ENCODE measurements at regions not wholly inside any gene's neighbourhood (a gene's known extent, or its start where the extent isn't known, plus 50 kb on each side); places are given as distances from the start of the nearest gene placed in this dataset.

DNA sequence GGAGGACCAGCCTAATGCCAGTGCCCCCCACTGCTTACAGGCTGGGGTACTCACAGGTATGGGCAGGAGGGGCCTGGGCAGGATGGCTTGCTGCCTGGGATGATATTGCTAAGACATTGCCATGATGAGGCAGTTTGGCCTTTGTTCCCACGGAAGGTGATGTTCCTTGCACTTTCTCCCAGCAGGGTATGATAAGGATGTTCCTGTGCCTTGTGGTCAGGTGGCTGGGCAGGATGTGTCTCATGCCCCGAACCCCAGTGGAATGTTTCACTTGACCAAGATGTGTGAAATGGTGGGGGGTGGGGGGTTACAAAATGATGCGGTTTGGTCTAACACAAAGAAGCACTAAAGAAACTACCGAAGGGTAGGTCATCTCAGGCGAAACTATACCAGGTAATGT is 337.8 kb upstream of the ZFHX3 start:
- DNase-seq: no peak

DNA sequence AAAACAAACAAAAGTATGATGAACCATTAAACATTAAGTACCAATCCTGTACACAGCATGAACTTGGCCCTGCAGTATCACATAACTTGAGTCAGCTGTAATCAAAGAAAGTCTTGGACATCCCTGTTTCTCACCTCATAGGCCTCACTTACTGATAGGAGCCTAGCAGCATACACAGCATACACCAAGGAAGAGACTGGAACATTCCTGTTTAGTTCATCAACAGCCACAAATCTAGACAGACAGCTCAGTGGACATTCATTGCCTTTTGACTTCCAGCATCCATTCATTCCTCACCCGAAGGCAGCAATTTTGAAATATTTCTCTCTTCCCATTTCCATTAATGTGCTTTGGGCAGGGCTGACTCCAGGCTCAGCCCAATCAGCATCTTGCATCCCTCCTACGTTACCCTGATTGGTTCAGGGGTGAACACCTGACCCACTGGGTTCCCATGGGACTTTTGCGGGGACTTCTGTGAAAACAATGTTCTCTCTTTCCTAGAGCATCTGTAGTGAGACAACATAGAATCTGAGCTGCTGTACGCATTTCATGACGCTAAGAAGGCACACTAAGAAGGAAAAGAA is 336.7 kb upstream of the ZFHX3 start:
- DNase-seq: no peak

DNA sequence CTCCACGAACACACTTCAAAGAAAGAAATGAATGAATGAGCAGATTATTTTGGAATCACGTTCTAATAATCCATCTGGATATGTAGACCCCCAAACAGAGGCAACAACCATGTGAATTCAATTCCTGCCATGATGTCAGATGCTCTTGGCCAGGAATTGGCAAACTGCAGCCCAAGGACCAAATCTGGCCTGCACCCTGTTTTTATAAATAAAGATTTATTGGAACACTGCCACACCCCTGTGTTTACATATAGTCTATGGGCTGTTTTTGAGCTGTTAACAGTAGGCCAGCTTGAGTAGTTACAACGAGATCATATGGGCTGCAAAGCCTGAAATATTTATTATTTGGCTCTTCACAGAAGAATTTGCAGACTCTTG is 336.0 kb upstream of the ZFHX3 start:
- no peak for DNase-seq

DNA sequence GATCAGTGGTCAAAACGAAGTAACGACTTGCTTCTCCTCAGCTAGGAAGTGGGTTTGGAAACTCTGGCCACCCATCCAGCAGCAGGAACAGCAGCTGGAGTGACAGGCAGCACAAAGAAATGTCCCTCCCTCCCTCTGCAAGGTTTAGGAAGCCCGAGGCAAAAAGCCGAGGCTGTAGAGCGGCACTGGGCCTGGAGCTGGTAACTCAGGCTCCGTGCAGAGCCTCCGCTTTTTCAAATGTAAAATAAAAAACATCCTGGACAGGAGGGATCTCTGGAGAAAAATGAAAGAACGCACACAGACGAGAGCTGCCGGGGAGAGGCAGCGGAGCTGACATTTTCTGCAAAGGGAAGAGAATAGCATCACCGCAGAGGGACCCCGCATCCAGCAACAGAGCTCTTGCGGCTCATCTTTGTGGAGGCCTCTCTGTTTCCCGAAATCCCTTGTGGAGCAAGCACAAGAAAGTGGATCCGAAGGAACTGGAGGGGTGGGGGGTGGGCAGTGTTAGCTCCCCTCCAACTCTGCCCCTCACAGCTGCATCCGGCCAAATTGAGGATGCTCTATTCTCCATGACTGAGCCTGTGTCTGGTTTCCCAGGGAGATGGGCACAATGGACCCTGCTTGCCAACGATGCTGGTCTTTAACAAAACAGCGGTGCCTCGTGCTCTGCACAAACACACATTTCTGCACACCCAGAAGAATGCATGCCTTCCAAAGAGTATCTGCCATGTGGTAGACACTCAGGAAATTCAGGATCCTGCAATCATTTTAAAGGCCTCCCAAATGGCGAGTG is 335.5 kb upstream of the ZFHX3 start:
- DNase-seq: no peak

DNA sequence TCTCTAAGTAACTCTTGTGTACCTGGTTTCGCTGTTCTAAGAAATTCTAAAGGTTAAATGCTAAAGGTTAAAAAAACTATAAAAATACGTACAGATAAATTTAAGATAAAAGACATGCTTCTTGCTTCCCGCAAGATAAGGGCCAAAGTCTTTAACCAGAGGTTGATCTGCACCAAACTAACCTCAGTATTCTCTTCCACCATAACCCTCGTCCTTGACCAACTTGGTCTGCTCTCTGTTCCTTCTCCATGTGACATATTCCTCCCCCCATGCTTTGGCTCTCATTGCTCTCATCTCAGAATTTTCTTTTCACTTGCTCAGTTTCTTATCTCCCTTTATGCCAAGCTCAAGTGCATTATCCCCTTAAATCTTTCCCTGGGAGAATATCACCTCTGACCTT is 330.5 kb upstream of the ZFHX3 start:
- DNase-seq: no peak

DNA sequence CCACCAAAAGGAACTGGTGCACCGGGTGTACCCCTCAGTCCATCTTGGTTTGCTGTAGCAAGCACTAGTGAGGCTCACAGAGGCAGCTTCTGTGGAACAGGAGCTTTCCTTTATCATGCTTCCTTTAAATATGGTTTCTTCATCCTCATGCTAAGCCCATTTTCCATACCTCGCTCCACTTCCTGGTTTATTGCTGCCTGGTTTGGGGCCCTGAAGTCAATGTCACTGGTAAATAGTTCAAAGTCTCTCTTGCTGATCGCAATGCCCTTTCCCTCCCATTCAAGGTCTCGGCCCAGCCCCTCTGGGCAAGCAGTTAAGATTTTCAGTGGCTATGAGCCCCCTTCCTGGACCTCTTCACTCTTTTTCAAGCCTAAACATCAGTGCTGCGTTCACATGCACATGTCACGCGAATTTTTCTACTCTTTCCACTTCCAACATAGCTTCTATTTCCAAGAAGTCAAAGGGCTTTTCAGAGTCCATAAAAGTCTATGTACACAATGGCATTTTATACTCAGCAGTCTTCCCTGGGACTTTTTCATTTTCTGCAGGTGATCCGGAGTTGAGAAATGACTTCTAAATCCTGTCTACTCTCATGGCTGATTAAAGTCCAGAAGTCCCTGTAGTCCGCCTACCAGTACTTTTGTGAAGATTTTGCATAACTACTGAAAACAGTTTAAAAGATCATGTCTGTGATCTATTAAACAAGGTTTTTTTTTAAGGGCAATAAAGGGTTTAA is 323.8 kb upstream of the ZFHX3 start:
- DNase-seq: no peak

DNA sequence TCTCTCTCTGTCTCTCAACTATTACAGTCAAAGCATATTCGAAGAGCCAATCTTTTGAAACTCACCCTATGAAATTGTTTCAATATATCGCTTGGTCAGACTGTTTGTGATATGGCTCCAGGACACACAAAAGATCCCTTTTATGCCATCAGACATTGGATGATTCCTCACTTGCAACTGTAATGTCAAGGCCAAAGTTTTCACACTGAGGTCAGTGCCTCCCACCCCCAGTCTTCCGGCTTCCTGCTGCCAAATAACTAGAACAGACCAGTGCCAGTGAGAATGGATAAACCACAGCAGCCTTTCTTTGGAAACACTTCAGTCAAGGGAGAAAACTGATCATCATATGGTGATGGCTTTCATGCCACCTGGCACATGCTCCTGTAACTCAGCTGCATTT is 321.9 kb upstream of the ZFHX3 start:
- no peak for DNase-seq

DNA sequence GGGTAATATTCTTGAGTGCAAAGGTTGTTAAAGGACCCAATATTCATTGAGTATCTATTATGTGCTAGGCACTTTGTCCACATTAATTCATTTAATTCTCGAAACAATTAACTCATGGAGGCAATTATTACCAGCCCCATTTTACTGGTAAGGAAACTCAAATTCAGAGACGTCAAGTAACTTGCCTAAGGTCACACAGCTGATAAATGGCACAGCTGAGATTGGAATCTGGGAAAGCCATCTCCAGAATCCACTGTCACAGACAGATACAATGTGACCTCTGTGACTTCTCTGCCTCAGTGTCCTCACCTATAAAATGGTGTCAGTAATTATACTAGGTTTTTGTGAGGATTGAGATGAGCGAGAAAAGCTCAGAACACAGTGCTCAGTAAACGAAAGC is 320.8 kb upstream of the ZFHX3 start:
- DNase-seq: no peak

DNA sequence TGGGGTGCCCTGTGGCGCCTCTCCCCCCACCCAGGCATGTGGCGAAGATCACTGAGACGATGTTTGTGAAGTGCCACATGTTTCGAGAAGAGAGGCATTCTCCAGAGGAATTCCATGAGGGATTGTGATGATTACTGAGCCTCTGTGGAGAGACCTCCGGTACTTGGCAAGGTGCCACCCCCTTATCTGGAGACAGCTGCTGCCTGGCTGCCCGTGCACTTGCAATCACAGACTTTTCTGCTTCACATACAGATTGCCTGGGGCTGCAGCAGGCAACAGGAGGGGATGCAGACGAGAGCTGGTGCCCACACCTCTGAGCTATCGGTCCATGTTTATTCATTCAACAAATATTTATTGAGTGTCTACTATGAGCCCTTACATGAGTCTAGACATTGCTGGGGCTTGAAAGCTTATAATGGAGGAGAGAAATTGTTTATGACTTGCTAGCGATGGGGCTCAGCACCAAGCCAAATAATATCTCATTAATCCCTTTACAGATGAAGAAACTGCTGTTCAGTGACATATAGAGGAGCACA is 317.2 kb upstream of the ZFHX3 start:
- no peak for DNase-seq

DNA sequence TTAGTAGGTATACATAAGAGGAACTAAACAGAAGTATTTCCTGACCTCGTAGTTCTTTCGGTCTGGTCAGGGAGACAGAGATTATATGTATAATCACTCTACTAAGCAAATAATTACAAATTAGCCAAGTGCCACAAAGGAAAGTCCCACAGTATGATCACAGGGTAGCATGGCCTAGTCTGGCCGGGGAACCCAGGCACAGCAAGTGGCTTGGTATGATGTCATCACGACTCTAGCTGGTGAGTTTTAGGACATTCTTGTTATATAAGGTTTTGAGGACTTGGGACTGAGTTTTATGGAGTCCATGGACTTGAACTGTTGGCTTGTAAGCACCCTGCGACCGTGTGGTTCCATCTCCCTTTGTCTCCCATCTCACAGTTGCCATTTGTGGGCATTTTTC is 316.5 kb upstream of the ZFHX3 start:
- no peak for DNase-seq

DNA sequence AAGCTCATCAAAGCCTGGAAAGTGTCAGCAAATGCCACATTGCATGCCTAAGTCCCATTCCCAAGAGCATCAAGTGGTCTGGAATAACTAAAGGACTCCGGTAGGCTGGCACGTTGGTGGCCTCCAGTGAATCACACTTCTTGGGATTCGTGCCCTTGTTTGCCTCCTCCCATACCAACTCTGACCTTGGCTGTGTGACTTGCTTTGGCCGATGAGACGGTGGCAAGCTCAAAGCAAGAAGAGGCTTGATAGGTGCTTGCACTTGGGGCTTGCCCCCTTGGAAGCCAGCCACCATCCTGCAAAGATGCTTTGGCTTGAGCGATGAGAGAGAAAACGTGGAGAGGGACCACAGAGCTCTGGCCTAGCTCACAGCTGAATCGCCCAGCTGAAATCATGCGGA is 313.1 kb upstream of the ZFHX3 start:
- no peak for DNase-seq

DNA sequence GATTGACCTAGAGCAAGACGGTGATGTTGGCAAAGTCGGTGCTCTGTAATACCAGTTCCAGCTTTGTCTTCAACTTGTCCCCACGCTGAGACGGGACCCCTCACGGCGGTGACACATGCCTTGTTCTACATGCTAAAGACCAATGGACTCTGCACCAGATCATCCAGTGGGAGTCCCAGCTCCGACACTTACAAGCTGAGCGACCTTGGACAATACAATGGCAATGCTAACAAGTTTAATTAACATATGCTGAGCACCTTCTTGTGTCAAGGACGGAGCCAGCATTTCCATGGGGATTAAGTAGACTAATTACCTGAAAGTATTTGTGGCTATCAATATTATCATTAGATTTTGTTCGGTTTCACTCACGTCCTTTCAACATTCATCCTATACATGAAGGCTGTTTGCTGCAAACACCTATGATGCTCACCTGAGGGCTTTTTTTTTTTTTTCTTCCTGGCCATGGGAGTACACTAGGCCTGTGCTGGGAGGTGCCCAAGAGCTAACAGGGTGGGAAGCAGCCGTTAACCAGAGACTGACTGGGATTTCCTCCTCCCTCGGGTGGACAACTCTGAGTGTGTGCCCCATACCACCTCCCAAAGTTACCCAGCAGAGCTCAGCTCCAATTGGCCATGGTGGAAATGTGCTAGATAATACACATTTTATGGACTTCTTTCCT is 308.6 kb upstream of the ZFHX3 start:
- DNase-seq: no peak

DNA sequence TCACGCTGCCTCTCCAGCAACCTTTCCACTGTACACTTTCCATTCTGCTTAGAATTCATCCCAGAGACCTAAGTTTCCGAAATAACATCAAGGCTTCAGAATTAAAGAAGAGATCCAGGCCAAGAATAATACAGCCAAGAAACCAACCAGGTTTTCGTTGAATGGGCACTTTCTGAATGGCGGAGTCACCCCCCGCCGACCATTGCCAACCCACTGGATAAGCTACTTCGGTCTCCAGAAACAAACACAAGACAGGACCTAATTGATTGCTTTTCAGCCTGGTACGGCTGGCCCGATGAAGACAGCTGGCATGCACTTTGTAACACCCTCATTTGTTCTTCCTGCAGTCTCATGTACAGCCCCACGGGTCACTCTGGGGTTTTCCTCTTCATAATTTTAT is 308.1 kb upstream of the ZFHX3 start:
- DNase-seq: no peak

DNA sequence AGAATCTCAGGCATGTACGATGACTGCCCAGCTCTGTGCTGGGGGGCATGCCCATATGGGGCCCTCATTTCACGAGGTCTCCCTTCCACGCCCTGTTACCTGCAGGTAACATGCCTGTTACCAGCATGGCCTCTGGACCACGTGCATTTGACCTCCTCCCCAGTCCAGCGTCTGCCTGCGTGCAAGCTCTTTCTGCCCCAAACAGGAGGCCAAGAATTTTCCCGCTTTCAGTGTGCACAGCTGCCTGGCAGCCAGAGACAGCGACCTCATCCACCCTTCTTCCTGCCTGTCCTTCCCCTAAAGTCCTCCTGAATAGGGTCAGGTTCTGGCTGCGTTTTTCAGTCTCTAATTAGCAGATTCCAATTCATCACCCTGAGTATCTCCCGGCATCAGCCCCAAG is 306.5 kb upstream of the ZFHX3 start:
- no peak for DNase-seq

DNA sequence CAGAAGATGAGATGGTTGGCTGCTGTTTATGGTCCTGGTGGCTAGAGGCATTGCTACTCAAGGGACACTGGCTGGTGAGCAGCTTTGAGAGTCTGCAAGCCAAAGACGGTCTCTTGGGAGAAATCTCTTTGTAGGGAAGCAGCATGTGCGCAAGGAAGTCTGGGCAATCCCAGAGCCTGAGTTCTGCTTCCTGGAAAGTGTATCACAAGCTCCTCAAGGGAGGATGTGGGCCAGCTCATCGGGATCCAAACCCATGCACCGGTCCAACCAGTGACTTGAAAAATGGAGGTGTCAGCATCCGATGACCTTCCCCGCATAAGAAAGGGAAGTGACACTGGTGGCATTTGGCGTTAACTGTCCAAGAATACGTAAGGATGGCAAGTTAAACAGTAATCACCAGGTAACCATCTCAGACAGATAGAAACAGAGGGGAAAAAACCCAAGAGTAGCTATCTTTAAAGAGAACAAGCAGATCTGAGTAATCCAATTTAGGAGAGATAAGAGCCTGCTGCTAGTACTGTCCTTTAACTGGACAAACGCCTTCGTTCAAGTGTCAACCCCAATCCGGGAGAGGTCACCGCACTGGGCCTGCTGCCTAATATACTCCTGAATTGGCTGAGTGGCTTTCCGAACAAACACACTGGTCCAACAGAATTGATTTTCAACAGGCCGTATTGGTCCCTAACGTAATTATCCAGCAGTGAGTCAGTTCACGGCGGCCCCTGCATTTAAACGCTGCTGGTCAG is 303.0 kb upstream of the ZFHX3 start:
- no peak for DNase-seq

DNA sequence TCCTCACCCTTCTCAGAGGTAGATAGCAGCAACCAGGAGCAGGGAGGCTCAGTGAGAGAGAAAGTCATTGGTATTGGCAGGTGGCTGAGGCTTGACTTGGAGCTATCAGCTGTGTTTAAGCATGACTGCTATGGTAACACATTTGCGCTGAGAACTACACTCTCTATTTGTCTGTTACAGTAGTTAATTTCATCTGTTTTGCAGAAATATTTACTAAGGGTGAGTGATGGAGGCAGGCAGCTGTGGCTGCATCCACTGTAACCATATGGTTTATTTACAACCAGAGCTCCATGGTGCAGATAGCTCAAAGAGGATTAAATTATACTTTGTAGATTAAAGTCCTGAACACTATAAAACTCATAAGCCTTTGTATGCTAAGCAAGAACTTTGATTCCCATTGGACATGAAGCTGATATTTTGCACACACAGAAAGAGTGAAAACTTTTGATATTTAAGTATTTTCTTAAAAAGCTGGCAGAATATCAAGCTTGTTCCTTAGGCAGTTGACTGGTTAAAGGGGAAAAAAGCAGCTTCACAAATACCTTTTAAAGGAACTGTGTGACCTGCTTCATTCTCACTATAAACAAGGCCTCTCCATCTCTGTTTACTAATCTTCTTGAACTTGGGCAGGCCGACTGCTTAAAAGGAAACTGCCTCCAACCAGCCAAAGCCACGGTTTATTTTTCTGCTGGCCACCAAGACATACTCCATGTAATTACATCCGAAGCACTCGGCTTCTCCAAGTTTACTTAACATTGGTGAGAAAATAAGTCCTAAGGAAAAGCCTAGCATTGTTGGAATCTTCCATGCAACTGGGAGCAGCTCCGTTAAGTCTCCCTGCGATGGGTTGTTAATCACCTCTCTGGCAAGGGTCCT is 299.8 kb upstream of the ZFHX3 start:
- no peak for DNase-seq

DNA sequence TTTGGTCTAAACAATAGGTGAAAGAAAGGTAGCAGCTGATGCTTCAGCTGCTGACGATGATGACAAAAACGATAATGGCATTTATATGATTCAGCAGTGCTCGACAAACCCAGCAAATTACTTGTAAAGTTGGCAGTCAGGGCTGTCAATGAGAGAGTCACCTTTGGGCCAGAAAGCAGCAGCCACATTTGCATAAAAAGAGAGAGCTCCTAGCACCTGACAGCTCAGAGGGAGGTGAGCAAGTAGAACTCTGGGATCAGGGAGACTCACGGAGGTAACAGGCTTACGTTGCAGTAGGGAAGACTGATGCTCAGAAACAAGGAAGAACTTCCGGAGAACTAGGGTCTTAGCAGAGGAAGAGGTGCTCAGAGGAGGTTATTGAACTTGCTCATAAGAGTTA is 291.9 kb upstream of the ZFHX3 start:
- no peak for DNase-seq

DNA sequence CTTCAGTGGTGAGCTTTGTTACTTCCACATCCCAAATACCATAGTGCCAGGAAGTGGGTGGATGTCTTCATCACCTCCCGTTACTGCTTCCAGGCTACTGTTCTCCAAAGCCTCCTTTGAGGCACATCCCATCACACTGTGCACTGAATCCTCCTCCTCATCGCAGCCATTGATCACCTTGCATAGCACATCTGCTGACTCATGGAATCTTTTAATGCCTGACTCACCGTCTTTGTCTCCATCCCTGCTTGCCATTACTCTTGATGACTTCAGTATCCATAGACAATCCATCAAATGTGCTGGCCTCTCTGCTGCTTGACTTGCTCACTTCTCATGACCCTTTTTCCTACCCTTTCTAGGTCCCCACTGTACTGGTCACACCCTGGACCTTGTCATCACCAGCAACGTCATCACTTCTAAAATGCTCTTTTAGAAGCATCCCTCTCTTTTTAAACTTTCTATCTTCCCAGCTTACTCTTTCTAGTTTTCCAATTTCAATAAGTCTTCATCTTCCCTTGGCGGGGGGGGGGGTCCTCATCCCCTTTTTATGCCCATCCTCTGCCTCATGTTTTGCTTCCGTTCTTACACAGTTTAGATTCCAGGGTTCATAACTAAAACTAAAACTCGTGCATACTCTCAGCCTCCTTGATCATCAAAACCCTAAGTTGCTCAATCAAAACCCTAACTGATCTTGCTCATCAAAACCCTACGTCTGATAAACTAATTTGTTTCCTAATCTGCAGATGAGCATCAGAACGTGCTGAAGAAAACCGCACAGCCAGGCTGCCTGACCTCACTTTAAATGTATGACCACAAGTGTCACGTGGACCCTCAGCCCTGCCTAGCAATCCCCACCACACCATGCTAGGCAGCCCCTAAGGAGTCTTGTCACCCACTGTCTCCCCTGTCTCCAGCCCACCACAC is 289.7 kb upstream of the ZFHX3 start:
- no peak for DNase-seq

DNA sequence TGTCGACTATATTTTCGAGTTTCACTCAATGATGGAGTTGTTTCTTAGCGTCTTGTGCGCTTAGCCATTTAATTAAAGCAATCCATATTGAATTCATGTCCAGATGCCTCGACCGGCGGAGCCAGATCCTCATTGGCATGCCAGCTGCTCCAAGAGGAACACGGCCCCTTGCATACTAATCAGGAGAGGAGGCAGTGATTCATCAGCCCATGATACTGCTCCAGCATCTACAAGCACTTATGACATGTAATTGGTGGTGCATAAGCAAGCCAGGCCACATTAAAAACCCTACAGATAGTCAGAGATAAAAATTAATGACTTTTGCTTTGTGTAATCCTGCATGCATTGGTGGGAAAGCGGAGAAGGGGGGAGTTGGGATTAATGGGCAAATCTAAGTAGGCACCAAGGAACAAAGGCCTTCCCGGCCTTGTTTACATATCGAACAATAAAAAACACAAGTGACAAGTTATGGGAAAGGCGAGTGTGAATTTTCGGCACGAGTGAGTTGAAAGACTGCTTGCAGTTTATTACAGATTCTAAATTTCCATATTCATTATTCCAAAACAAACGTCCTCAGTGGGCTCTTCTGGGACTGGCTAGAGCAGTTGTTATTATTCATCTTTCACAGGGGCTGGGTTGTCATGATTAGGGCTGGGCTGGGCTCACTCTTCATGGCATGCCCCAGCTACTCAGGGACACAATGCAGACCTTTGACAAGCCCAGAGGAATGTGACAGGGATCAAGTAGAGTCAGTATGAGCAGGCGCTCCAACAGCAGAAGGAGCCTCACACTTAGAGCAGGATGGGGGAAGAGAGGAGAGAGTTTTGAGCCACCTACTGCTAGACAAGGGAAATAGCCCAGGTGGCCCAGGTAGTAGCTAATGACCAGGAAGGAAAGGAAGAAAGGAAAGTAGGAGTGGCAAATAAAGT is 281.7 kb upstream of the ZFHX3 start:
- no peak for DNase-seq

Measured in inflammatory macrophage treated with lipopolysaccharide for 4 hours (primary cell).